Loucy (cell line): ENCODE measurements at regions not wholly inside any gene's neighbourhood (a gene's known extent, or its start where the extent isn't known, plus 50 kb on each side); places are given as distances from the start of the nearest gene placed in this dataset.

ENCODE experiments used
- H2AFZ ChIP-seq: fragments of 200-600 bp; sonication (generic); 2 replicates; pipeline ENCODE4 v1.6.0; 2016; ENCODE audit warnings: antibody characterized with exemption, mild to moderate bottlenecking, low read length, moderate library complexity
- H3F3A ChIP-seq: fragments of 200-600 bp; 2 replicates; pipeline ENCODE4 v1.6.0; 2016; ENCODE audit warnings: antibody characterized with exemption, low read depth, mild to moderate bottlenecking
- H3K27me3 ChIP-seq: fragments of 200-600 bp; sonication (generic); 2 replicates; pipeline ENCODE4 v1.6.1; 2014; ENCODE audit warnings: low read length, mild to moderate bottlenecking; ENCODE audit not compliant: insufficient read depth, poor library complexity, severe bottlenecking
- H3K36me3 ChIP-seq: fragments of 200-600 bp; sonication (generic); 2 replicates; pipeline ENCODE4 v1.6.1; 2016; ENCODE audit warnings: low read length; ENCODE audit not compliant: insufficient read depth
- H3K4me1 ChIP-seq: fragments of 200-600 bp; sonication (generic); 2 replicates; pipeline ENCODE4 v1.5.1; 2014; ENCODE audit warnings: low read length, mild to moderate bottlenecking; ENCODE audit not compliant: insufficient read depth, poor library complexity, severe bottlenecking
- H3K4me2 ChIP-seq: fragments of 200-600 bp; sonication (generic); 2 replicates; pipeline ENCODE4 v1.6.0; 2014; ENCODE audit warnings: antibody characterized with exemption, low read length, low read depth, mild to moderate bottlenecking; ENCODE audit not compliant: poor library complexity, severe bottlenecking
- H3K4me3 ChIP-seq: fragments of 200-600 bp; sonication (generic); 2 replicates; pipeline ENCODE4 v1.5.1; 2014; ENCODE audit warnings: low read length, mild to moderate bottlenecking, mixed read lengths; ENCODE audit not compliant: poor library complexity, severe bottlenecking
- H3K79me2 ChIP-seq: fragments of 200-600 bp; sonication (generic); 2 replicates; pipeline ENCODE4 v1.6.1; 2014; ENCODE audit warnings: low read length; ENCODE audit not compliant: insufficient read depth
- H3K9ac ChIP-seq: fragments of 200-600 bp; sonication (generic); 2 replicates; pipeline ENCODE4 v1.6.0; 2014; ENCODE audit warnings: mild to moderate bottlenecking, low read depth, low read length, moderate library complexity; ENCODE audit not compliant: poor library complexity, severe bottlenecking
- H3K9me2 ChIP-seq: fragments of 200-600 bp; sonication (generic); replicated peaks from 2 replicates; pipeline ENCODE4 v1.6.1; 2016; ENCODE audit warnings: low read depth, low read length, mixed read lengths
- H3K9me3 ChIP-seq: fragments of 200-600 bp; sonication (generic); 2 replicates; pipeline ENCODE4 v1.6.1; 2014; ENCODE audit warnings: mild to moderate bottlenecking, antibody characterized with exemption, low read length, low read depth; ENCODE audit not compliant: insufficient read depth
- H4K20me1 ChIP-seq: fragments of 200-600 bp; sonication (generic); 2 replicates; pipeline ENCODE4 v1.6.0; 2014; ENCODE audit warnings: antibody characterized with exemption, low read length, mild to moderate bottlenecking; ENCODE audit not compliant: insufficient read depth, poor library complexity, severe bottlenecking
- CTCF ChIP-seq: fragments of 200-600 bp; sonication (generic); conservative IDR thresholded peaks from 2 replicates; pipeline ENCODE4 v1.5.1; 2014; ENCODE audit warnings: mild to moderate bottlenecking, antibody characterized with exemption, low read length
- EZH2phosphoT487 ChIP-seq: fragments of 200-600 bp; IDR thresholded peaks from 2 replicates; pipeline ENCODE4 v1.6.1; 2018; ENCODE audit warnings: antibody characterized with exemption, mild to moderate bottlenecking, moderate library complexity, borderline replicate concordance

GRCh38 chr5:120375248-120375647, 88.9 kb upstream of the PRR16 start:
- Histone ChIP-seq H3K27me3 (no peaks in the 10 kb centered on the region), H3K4me1 (no peaks in the 10 kb centered on the region), H4K20me1 (no peaks in the 10 kb centered on the region), H3K79me2 (no peaks in the 10 kb centered on the region), H3K9me2 (no peaks in the 10 kb centered on the region), H2AFZ (no peak overlapping the region), H3K9me3 (no peaks in the 10 kb centered on the region; the same call in 1 of the 2 replicates), H3K36me3 (no peaks in the 10 kb centered on the region), H3F3A (no peaks in the 10 kb centered on the region), H3K4me2 (no peak overlapping the region), H3K4me3 (no peak overlapping the region), H3K9ac (no peak overlapping the region)
- no peak for TF ChIP-seq CTCF
- no peak for TF ChIP-seq EZH2phosphoT487

DNA sequence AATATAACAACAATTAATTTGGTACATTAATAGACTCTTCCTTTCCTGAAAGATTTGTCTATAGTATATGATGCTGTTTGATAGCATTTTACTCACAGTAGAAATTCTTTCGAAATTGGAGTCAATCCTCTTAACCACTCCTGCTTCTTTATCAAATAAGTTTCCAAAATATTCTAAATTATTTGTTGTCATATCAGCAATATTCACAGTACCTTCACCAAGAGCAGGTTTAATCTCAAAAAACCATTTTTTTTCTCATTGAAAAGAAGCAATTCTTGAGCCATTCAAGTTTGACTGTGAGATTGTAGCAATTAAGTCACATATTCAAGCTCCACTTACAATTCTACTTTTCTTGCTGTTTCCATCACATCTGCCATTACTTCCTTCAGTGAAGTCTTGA, 83.5 kb upstream of the PRR16 start:
- H3K27me3 ChIP-seq: no peaks in the 10 kb centered on the region
- H3K9me2 ChIP-seq: no peaks in the 10 kb centered on the region
- no peaks in the 10 kb centered on the region for H3K4me1 ChIP-seq
- TF ChIP-seq CTCF: no peak
- no peak for TF ChIP-seq EZH2phosphoT487
- H3F3A ChIP-seq: no peaks in the 10 kb centered on the region
- no peak overlapping the region for H2AFZ ChIP-seq
- H3K9me3 ChIP-seq: no peaks in the 10 kb centered on the region; the same call in 1 of the 2 replicates
- H4K20me1 ChIP-seq: no peaks in the 10 kb centered on the region
- no peak overlapping the region for H3K4me3 ChIP-seq
- no peak overlapping the region for H3K9ac ChIP-seq
- no peaks in the 10 kb centered on the region for H3K36me3 ChIP-seq
- no peak overlapping the region for H3K4me2 ChIP-seq
- H3K79me2 ChIP-seq: no peaks in the 10 kb centered on the region

- Histone ChIP-seq H3K79me2 (no peaks in the 10 kb centered on the region), H3K4me2 (no peak overlapping the region), H3K9me3 (no peaks in the 10 kb centered on the region; the same call in 1 of the 2 replicates), H3K4me1 (peaks cover 9% of the 10 kb centered on the region), H3F3A (no peaks in the 10 kb centered on the region; the same call in 1 of the 2 replicates), H4K20me1 (no peaks in the 10 kb centered on the region), H2AFZ (no peak overlapping the region), H3K36me3 (no peaks in the 10 kb centered on the region), H3K9me2 (no peaks in the 10 kb centered on the region), H3K4me3 (no peak overlapping the region), H3K9ac (no peak overlapping the region), H3K27me3 (no peaks in the 10 kb centered on the region)
- TF ChIP-seq CTCF (no peak), EZH2phosphoT487 (no peak)
Measured at GRCh38 chr5:120382833-120383232, 81.3 kb upstream of the PRR16 start.
